GM20000 (cell line): ENCODE measurements at regions not wholly inside any gene's neighbourhood (a gene's known extent, or its start where the extent isn't known, plus 50 kb on each side); places are given as distances from the start of the nearest gene placed in this dataset.
A peak's percentile ranks its signal among the peaks of the same experiment; 100 is the strongest.

Source experiments
- DNase-seq: peaks from one replicate; pipeline ENCODE4 v3.0.0; 2012; ENCODE audit warnings: low spot score
- TF ChIP-seq, protein P1 (sequence below): IDR thresholded peaks from 2 replicates; pipeline ENCODE4 v1.5.1; 2012; ENCODE audit warnings: mild to moderate bottlenecking, control low read depth; ENCODE audit errors: extremely low read depth, missing control alignments

DNA sequence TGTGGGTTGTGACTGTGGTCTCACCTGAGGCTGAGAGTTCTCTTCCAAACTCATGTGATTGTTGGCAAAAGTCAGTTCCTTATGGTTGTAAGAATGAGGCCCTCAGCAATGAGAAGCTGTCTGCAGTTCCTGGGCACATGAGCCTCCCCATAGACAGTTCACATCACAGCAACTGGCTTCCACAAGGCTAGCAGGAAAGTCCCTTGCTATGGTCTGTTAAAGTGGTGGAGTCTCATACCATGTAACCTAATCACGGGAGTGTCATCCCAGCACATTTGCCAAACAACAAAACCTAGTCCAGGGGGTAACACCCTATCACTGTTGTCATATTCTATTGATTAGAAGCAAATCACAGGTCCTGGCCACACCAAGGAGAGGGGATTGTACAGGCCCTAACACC lies 163.8 kb downstream of the BACH1 start:
- peak; percentile 31 for DNase-seq
- TF ChIP-seq, protein P1, sequence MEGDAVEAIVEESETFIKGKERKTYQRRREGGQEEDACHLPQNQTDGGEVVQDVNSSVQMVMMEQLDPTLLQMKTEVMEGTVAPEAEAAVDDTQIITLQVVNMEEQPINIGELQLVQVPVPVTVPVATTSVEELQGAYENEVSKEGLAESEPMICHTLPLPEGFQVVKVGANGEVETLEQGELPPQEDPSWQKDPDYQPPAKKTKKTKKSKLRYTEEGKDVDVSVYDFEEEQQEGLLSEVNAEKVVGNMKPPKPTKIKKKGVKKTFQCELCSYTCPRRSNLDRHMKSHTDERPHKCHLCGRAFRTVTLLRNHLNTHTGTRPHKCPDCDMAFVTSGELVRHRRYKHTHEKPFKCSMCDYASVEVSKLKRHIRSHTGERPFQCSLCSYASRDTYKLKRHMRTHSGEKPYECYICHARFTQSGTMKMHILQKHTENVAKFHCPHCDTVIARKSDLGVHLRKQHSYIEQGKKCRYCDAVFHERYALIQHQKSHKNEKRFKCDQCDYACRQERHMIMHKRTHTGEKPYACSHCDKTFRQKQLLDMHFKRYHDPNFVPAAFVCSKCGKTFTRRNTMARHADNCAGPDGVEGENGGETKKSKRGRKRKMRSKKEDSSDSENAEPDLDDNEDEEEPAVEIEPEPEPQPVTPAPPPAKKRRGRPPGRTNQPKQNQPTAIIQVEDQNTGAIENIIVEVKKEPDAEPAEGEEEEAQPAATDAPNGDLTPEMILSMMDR = no peak

DNA sequence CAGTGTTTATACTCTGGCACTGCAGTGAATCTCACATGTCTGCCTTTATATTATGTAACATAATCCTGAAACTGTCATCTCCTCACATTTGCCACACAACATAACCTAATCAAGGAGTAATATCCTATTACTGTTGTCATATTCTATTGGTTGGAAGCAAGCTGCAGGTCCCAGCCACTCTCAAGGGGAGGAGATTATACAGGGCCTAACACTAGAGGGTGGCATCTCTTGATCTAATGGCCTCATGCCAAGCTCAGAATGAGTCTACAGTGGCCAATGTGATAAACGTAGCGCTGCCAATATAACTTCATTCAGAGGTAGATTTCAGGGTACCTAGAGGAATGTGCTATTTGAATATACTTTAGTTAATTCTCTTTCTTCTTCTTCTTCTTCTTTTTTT lies 166.8 kb downstream of the BACH1 start:
- TF ChIP-seq, protein P1 = no peak
- no peak for DNase-seq

DNA sequence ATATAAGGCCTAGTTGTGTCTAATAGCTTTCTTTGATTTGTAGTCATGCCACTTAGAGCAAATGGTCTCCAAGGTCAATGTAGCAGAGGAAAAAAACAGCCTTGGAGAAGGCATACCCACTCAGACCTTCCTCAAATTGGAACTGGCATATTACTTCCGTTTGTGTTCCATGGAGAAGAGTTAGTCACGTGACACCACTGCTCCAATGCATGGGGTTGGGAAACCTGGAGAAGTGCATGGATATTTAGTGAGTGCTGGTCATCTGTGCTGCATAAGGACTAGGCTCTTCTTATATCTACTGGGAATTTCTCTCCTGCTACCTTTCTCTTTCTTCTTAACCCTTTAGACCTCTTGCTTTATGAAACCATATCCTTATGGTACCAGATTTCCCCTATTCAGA lies 167.8 kb downstream of the BACH1 start:
- TF ChIP-seq, protein P1 = no peak
- no peak for DNase-seq

DNA sequence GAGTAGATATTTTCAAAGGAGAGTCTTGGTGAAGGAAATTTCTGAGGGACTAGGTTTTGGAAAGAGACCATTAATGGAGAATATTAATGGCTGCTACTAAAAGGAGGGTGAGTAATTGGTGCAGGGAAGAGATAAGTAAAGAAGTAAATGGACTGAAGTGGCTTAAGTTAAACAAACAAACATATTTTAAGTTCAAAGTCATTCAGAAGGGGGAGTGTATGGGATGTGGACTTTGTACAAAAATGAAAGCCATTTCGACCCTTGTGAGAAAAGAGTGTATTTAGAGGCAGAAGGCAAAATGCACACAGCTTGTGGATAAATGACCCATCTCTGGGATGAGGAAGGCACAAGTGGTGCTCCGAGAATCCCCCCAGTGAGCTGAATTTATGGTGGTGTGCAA lies 171.7 kb downstream of the BACH1 start:
- TF ChIP-seq, protein P1 = no peak
- DNase-seq = no peak

DNA sequence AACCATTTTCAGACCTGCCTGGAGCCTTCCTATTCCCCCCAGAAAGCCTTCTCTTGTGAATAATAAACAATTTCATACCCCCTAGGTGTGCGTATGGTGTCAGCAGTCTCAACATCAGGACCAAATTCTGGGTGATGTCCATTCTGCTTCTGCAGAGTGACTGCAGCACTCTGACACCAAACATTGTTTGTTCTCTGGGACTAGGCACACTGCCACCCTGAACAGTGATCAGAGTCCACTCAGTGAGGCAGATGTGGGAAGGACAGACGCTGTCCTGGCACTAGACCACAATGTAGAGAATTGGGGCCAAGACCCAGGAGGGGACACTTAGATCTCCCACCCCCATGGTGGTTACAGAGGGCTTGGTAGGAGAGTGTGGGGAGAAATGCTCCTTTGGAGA lies 175.1 kb downstream of the BACH1 start:
- no peak for DNase-seq
- TF ChIP-seq, protein P1 = no peak

DNA sequence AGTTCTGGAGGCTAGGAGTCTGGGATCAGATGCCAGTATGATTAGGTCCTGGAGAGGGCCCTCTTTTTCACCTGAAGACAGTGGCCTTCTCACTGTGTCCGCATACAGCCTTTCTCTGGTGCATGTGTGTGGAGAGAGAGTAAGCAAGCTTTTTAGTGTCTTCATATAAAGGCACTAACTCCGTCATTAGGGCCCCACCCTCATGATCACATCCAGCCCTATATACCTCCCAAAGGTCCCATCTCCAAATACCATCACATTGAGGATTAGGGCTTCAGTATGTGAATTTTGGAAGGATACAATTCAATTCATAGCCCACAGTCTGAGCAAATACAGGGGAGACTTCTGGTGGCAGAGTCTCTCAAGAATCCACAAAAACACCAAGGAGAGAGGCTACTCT lies 176.6 kb downstream of the BACH1 start:
- DNase-seq = no peak
- TF ChIP-seq, protein P1 = no peak

DNA sequence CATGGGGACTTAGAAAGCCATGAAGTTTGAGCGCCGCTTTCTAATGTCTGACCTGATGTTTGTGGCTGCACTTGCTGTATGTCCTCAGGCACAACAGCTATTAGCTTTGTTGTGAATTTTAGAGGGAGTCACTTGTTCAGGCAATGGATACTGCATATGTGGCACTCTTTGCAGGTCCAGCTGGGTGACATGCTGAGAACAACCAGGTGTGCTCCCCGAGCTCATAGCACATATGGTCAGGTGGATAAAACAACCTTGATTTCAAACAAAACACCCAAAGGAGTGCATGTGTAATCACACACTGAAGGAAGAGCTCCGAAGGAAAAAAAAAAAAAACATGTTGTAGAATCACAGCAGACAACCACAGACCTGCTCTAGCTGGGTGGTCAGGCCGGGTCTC lies 178.6 kb downstream of the BACH1 start:
- no peak for DNase-seq
- TF ChIP-seq, protein P1 = no peak

DNA sequence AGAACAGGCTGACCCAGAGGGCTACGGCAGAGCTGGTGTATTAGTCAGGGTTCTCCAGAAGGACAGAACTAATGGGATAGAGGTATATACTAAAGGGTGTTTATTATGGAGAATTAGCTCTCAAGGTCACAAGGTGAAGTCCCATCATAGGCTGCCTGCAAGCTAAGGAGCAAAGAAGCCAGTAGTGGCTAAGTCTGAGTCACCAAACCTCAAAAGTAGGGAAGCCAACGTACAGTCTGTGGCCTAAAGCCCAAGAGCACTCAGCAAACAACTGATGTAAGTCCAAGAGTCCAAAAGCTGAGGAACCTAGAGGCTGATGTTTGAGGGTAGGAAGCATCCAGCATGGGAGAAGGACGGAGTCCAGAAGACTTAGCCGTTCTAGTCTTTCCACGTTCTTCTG lies 179.2 kb downstream of the BACH1 start:
- no peak for DNase-seq

More for the DNA sequence above, 179.2 kb downstream of the BACH1 start:
- TF ChIP-seq, protein P1 = no peak
